Cardiac fibroblast (primary cell): ENCODE measurements at regions not wholly inside any gene's neighbourhood (a gene's known extent, or its start where the extent isn't known, plus 50 kb on each side); places are given as distances from the start of the nearest gene placed in this dataset.

ENCODE experiments used
- DNase-seq, 2 donors: peaks; one replicate each; pipeline versions ENCODE4 v3.0.0 to v3.0.0-alpha.2; 2010; ENCODE audit warnings: low read depth in 2 of 2
- H3K4me3 ChIP-seq, 2 donors: replicated peaks in 1 of 2; 1 replicate in 1 of 2; 2 replicates in 1 of 2; pipeline ENCODE4 v1.5.1; 2011; ENCODE audit warnings: low read depth in 2 of 2, low read length in 2 of 2, mild to moderate bottlenecking in 2 of 2, moderate library complexity in 1 of 2
- CTCF ChIP-seq: IDR thresholded peaks from one replicate; pipeline ENCODE4 v1.5.1; 2011; ENCODE audit warnings: low read depth, mild to moderate bottlenecking, low read length, inconsistent platforms

GRCh38 chr12:67370979-67371378, 101.8 kb downstream of the CAND1 start:
- no peak for DNase-seq
- TF ChIP-seq CTCF: no peak
- no peak overlapping the region for H3K4me3 ChIP-seq

- DNase-seq: no peak
- TF ChIP-seq CTCF: no peak
- H3K4me3 ChIP-seq: no peak overlapping the region
Measured at GRCh38 chr12:67377021-67377420, 107.9 kb downstream of the CAND1 start.

- no peak for DNase-seq
- TF ChIP-seq CTCF: no peak
- no peak overlapping the region for H3K4me3 ChIP-seq
Measured at GRCh38 chr12:67377541-67377940, 108.4 kb downstream of the CAND1 start.

GRCh38 chr12:67382241-67382871, 113.2 kb downstream of the CAND1 start:
- TF ChIP-seq CTCF: no peak
- H3K4me3 ChIP-seq: no peak overlapping the region
- peak in 1 of 2 donors; percentile 71 for DNase-seq

- H3K4me3 ChIP-seq: no peak overlapping the region
- no peak for DNase-seq
- TF ChIP-seq CTCF: no peak
Measured at GRCh38 chr12:67386869-67387565, 117.9 kb downstream of the CAND1 start.

- no peak overlapping the region for H3K4me3 ChIP-seq
- peak; percentile 36 for TF ChIP-seq CTCF
- DNase-seq: no peak
Measured at GRCh38 chr12:67388331-67389138, 119.4 kb downstream of the CAND1 start.
